OCI-LY1 (cell line): ENCODE measurements at regions not wholly inside any gene's neighbourhood (a gene's known extent, or its start where the extent isn't known, plus 50 kb on each side); places are given as distances from the start of the nearest gene placed in this dataset.

Source experiments
- EZH2 ChIP-seq: fragments of 200-600 bp; sonication (generic), shearing (Covaris generic); IDR thresholded peaks from 2 replicates; pipeline ENCODE4 v1.8.0; 2017; ENCODE audit warnings: borderline replicate concordance, mixed run types, mild to moderate bottlenecking, antibody characterized with exemption, low read length, moderate library complexity, mixed read lengths
- TF ChIP-seq, protein P1 (sequence below): fragments of 200-600 bp; sonication (generic), shearing (Covaris generic); IDR thresholded peaks from 2 replicates; pipeline ENCODE4 v1.5.1; 2017; ENCODE audit warnings: mild to moderate bottlenecking, antibody characterized with exemption, low read length, moderate library complexity, mixed read lengths

- TF ChIP-seq, protein P1, sequence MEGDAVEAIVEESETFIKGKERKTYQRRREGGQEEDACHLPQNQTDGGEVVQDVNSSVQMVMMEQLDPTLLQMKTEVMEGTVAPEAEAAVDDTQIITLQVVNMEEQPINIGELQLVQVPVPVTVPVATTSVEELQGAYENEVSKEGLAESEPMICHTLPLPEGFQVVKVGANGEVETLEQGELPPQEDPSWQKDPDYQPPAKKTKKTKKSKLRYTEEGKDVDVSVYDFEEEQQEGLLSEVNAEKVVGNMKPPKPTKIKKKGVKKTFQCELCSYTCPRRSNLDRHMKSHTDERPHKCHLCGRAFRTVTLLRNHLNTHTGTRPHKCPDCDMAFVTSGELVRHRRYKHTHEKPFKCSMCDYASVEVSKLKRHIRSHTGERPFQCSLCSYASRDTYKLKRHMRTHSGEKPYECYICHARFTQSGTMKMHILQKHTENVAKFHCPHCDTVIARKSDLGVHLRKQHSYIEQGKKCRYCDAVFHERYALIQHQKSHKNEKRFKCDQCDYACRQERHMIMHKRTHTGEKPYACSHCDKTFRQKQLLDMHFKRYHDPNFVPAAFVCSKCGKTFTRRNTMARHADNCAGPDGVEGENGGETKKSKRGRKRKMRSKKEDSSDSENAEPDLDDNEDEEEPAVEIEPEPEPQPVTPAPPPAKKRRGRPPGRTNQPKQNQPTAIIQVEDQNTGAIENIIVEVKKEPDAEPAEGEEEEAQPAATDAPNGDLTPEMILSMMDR: no peak
- no peak for TF ChIP-seq EZH2
Observed at GRCh38 chr1:104726917-104727316, 977.2 kb downstream of the AMY1C start.
